ENCODE measurements at regions not wholly inside any gene's neighbourhood (a gene's known extent, or its start where the extent isn't known, plus 50 kb on each side); places are given as distances from the start of the nearest gene placed in this dataset.
A peak's percentile ranks its signal among the peaks of the same experiment; 100 is the strongest.

GRCh38 chr5:54769746-54770145 is 215.6 kb downstream of the ESM1 start:
- no peak for DNase-seq (ENCODE audit: low read depth)

DNA sequence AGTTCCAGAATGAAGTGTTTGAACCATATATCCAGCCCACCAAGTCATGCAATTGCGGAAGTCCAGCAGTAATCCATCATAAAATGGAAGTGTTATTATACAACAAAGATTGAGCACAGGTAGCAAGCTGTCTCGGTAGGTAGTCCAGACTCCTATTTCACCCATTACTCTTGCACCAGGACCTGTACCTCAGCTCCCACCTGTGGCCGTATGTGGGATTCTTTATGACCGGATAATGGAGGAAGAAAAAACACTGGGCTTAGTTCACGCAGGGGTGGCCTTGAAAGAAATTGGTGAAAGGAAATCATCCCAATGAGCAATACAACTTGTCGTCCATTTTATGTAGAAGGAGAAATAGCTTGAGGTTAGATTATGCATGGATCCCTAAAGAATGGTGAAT is 216.3 kb downstream of the ESM1 start:
- DNase-seq (ENCODE audit: low read depth), result no peak

DNA sequence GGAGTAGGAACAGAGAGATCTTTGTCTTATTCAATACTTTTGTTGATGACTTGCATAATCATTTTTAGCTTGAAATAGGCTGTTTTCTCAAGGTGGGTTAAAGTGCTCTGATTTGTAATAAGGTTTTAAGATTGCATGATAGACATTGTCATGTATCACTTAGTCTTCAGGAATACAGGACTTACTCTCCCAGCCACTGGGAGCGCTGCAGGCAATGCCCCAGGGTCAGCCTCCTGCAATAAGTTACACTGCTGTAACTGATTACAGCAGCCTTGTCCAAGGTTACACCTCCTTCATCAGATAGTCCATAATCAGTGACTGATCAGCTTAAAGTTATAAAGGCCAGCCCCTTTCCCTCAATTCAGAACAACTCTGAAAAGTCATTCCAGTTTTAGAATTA is 218.6 kb downstream of the ESM1 start:
- no peak for DNase-seq (ENCODE audit: low read depth)

DNA sequence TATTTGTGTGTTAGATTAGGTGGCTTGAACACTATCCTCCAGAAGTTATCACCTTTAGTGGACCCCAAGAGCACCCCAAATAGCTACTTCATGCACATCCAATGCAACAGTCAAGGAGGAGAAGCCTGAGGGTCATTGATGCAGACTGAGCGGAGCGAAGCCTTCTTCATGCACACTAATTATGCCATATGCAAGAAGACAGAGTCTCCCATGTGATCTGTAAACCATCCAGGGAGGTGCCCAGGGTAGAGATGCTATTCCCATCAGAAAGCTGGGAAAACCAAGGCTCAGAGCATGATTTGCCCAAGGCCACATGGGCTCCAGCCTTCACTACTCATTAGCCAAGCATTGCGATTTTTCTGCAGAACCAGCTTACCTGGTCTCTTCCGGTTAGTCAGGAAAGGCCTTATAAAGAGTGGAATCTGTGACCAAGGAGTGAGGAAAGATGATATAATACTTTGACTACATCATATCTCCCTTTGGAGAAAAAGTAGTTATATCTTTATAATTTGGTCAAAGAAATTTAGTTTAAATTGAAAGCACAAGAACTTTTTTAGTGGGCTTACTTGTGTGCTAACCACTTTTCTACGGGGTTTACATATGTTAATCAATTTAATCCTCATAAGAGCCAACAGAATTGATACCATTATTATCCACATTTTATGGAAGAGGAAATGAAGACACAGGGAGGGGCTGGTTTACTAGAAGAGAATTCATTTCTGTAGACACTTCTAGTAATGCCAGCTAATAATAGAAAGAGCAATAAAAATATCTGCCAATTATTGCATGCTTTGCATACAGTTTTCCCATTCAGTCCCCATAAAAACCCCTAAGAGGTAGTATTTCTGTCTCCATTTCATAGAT is 220.0 kb downstream of the ESM1 start:
- no peak for DNase-seq (ENCODE audit: low read depth)

GRCh38 chr5:54764102-54765090 is 221.0 kb downstream of the ESM1 start:
- no peak for DNase-seq (ENCODE audit: low read depth)

GRCh38 chr5:54761213-54761701 is 224.1 kb downstream of the ESM1 start:
- peak; percentile 98 for DNase-seq (ENCODE audit: low read depth)

DNA sequence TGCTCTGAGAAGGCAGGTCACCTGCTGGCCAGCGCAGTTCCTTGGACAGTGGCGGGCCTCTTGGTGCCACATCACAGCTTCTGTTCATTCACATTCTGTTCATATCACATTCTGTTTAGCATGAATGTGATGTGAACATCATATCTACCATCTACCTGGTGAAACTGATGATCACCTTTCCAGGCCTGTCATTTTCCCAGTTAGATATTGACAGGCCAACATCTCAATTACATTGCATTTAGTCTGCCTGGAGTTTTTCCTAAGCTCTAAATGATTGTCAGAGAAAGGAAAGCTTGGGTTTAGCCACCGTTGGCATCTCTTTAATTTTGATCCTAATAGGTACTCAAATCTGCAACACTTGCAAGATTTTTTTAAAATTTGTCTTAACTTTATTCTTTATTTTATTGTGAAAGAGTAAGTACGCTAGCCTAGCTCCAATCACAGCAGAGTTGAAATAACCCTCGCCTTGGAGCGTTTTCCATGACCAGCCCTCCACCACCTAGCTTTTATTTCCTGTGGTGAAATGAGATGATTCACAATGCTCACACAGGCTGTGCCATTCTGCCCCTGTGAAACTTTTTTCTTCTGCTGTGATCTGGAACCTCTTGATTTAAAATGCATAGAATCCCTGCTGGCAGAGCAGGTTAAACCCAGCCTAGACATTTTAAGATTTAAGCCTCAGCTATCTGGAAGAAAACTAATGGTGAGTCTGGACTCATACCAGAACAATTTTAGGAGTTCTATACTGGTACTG is 225.0 kb downstream of the ESM1 start:
- DNase-seq (ENCODE audit: low read depth), result no peak

GRCh38 chr5:54758038-54758437 is 227.4 kb downstream of the ESM1 start:
- peak; percentile 52 for DNase-seq (ENCODE audit: low read depth)

DNA sequence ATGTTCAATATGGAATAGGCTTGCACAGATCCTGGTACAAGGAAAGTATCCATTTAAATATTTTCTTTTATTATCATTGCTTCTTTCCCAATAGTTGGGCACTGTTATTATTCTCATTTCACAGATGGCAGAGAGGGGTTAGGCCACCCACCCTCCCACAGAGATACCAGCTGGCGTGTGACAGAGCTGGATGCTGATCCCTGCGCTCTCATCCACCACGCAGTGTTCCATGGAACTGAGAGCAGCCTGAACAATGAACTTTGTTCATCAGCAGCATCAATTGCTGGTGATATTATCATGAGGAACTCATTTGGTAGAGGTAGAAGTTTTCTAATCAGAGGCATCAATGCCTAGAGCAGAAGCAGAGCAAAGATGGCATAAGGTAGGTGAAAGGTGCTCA is 227.9 kb downstream of the ESM1 start:
- no peak for DNase-seq (ENCODE audit: low read depth)

- no peak for DNase-seq (ENCODE audit: low read depth)
Measured at GRCh38 chr5:54756796-54757402, 228.5 kb downstream of the ESM1 start.

DNA sequence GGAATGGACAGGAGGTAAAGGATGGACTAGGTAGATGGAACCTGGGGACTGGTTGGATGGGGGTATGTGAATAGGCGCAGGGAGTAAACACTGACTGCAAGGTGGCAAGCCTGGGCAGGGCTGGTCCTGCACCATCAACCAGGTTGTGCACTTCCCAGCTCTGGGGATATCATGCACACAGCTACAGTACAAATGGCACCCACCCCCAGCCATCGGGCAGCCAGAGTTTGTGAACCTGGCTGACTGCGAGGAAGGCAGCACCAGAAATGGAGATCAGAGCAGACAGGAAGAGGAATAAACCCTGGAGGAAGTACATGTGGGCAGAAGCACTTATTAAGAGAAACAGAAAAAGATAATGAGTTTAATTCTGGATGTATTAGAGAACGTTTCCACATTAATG is 229.1 kb downstream of the ESM1 start:
- DNase-seq (ENCODE audit: low read depth), result no peak

DNA sequence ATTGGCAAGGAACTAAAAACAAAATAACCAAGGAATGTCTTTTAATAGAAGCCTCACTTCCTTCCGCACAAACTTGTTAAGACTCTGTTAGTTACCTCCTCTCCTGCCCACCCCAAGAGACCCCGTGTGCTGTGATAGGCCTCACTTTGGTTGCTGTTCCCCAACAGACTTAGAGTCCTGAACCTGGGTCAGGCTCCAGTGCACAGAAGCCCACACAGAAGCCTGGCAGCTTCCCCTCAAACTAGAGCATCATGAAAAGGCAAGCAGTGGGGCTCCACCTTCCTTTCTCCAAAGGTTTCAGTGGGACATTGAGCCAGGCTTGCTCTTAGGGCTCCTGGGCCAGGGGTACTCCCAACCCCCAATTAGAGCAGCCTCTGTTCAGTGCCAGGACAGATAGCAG is 230.5 kb downstream of the ESM1 start:
- DNase-seq (ENCODE audit: low read depth), result no peak

DNA sequence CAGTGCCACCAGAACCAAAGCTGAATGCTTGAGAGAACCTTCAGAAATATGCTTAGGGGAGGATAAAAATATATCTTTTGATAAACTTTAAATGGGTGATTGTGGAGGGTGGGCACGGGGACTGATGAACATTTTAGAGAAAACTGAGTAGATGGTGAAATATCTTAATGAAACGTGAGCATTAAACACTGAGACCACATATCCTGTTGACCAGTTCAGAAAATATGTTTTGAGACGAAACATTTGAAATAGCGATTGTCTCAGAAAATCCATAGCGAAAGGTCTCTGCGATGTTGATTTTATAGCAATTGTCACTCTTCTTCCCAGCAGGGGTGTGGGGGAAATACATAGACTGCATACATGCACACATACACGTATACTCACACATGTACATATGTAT is 231.0 kb downstream of the ESM1 start:
- no peak for DNase-seq (ENCODE audit: low read depth)

- DNase-seq (ENCODE audit: low read depth), result no peak
Measured at GRCh38 chr5:54753753-54754152, 231.6 kb downstream of the ESM1 start.

GRCh38 chr5:54753034-54753433 is 232.4 kb downstream of the ESM1 start:
- no peak for DNase-seq (ENCODE audit: low read depth)

DNA sequence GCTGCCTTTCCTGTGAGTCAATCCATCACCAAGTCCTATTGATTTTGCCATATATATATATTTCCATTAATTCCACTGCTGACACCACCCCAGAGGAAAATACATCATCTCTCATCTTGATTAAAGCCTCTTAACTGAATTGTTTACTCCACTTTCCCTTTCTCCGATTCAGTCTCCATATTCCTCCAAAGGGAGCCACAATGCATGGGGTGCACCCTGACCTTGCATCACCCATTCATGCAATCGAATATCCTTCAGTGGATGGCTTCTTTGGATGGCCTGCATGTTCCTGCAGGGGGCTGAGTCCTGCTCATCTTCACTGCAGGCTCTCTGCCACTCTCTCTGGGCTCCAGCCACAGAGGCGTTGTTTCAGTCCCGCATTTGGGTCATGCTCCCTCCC is 231.0 kb downstream of the SNX18 start:
- no peak for DNase-seq (ENCODE audit: low read depth)

- no peak for DNase-seq (ENCODE audit: low read depth)
Measured at GRCh38 chr5:54746777-54747398, 229.3 kb downstream of the SNX18 start.

- no peak for DNase-seq (ENCODE audit: low read depth)
Measured at GRCh38 chr5:54746346-54746745, 228.8 kb downstream of the SNX18 start.

- no peak for DNase-seq (ENCODE audit: low read depth)
Measured at GRCh38 chr5:54745599-54745998, 228.0 kb downstream of the SNX18 start.

DNA sequence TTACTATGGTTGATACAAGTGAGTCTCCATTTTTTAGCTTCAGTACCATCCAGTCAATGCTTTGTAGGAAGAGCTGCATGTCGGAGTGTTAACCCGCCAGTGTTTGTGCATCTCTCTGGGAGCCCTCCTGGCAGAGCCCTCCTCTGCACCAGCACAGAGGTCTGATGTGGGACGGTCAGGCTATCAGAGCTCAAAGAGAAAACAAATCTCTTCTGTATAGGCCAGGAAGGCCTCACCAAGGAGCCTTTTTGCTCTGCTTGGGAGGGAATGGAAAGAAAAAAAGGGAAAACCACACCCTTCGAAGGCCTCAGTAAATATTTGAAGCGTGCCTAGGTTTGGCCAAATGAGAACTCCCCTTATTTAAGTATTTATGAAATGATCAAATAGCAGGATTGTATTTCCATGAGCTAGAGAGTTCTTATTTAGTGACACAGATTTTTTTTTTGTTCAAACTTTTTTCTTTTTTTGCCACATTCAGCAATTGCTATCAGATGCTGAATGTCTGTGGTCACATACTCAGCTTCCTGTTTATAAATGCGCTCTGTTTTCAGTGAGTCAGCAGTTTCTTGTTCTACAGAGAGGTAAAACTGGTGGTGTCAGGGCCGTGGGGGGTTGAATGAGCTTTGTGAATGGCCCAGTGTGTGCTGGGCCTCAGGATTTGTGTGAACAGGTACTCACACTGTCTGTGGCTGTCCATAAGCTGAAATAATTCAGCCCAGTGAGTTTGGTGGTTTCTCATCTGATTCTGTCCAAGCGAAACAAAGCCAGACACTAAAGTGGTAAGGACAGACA is 226.6 kb downstream of the SNX18 start:
- DNase-seq (ENCODE audit: low read depth), result peak; percentile 85

All from fibroblast of the conjunctiva (primary cell).